DMS153 treated with DMSO at 0.1 percent for 48 hours (cell line): ENCODE measurements at regions not wholly inside any gene's neighbourhood (a gene's known extent, or its start where the extent isn't known, plus 50 kb on each side); places are given as distances from the start of the nearest gene placed in this dataset.
A peak's percentile ranks its signal among the peaks of the same experiment; 100 is the strongest.

Experiments used
- DNase-seq: peaks from one replicate; lab custom pipeline; 2025; ENCODE audit not compliant: unreplicated experiment; lab: John Stamatoyannopoulos, UW

GRCh38 chr2:207403141-207403540 lies 126.6 kb upstream of the CREB1 start:
- no peak for DNase-seq

- peak; percentile 88 for DNase-seq
Observed at GRCh38 chr2:207403950-207404349, 125.8 kb upstream of the CREB1 start.

DNA sequence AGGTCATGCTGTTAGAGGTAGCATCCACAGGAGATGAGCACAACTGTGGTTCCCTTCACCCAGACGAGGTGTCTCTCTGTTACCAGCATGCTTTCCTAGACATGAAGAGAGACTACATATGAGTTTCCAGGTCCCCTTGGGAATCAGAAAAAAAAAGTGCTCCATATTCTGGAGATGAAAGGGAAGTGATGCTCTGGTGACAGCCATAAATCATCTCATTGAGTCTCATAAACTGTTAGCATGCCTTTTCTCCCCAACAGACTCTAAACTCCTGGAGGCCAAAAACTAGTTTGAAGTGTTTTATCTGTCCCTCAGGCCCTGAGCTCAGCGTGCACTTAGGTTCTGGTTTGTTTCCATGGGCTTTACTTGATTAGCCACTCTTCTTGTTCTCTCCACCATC lies 124.6 kb upstream of the CREB1 start:
- DNase-seq: no peak

GRCh38 chr2:207408086-207408794 lies 121.5 kb upstream of the CREB1 start:
- peak; percentile 98 for DNase-seq

DNA sequence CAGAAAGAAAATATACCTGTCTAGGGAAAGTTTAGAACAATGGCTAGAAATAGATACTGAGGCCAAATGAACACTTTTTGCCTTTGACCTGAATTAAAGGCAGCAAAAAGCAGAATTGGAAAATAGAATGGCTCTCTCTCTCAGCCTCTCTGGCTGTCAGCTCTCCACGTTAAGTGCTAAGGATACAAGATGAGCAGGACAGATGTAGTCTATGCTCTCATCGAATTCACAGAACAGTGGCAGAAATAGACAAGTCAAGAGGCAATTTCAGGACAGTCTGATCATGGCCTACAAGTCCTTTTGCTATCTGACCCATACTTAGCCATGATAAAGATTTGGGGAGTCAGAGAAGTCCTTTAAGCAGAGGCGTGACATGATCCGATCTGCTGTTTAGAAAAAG lies 120.2 kb upstream of the CREB1 start:
- DNase-seq: peak; percentile 26

GRCh38 chr2:207412787-207413310 lies 116.9 kb upstream of the CREB1 start:
- DNase-seq: no peak

DNA sequence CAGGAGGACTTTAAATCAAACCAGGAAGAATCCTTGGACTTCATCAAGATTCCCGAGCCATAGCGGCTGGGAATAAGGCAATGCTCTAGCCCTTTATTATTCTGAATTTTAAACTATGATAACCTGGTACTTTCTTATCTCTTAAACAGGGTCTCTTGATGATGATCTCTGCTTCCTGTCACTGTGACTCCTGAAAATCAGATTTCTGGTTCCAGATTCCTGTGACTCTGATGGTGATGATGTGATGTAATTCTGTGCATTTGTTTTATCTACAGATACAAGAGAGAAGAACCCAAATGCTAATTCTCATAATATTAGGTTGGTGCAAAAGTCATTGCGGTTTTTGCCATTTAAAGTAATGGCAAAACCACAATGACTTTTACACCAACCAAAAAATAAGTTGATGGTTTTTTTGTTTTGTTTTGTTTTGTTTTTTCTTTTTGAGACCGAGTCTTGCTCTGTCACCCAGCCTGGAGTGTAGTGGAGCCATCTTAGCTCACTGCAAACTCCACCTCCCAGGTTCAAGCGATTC lies 116.3 kb upstream of the CREB1 start:
- no peak for DNase-seq

- DNase-seq: no peak
Observed at GRCh38 chr2:207416111-207416510, 113.7 kb upstream of the CREB1 start.

GRCh38 chr2:207416900-207417299 lies 112.9 kb upstream of the CREB1 start:
- DNase-seq: no peak

DNA sequence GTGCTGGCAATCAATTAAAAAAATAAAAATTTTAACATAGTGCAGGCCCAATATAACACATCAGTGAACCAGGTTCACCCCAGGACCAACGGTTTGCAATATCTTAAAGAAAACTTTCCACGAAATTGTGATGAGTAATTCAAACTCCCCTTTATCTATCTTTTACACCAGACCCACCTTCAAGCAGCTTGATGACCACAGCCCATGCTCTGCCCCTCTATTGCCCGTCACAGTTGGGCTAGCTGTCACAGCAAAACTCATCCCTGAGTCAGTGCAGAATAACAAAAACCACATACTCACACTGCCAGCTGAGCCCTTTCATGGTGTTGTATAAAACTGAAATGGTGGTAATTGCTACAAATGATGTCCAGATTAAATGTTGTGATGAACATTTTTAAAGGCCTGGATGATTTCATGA lies 112.5 kb upstream of the CREB1 start:
- DNase-seq: no peak

DNA sequence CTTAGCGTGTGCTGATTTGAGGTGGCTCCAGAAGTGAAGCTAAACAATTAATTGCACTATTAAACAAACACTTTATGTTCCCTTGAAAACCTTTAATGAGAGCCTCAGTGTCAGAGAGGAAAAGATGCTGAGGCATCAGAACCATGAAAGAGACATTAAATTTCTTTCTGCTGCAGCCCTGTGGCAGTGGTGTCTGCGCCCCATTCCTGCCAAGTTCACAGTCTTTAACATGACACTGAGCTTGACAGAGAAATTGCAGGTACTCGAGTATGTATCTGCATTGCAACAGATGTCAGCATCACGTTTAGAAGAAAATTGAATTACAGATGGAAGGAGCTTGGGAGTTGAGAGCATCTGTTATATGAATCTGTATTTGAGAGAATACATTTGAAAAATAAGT lies 111.3 kb upstream of the CREB1 start:
- DNase-seq: no peak

DNA sequence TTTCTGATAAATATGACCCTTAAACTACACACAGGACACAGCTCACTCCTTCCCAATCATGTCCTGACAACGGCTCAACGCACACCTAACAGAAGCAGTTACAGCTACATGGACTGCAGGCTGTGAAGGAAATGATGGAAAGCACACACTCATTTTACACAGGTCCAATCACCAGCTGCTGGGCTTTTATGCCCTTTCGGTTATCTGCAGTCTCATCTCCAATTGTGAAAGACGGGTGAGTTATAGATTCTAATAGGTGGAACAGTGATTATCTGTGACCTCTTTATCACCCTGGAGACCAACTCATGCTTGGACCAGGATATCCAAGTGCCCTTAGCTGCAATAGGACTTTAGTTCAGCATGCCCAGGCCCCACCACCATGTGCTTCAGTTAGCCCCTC lies 110.4 kb upstream of the CREB1 start:
- DNase-seq: no peak

GRCh38 chr2:207421671-207422070 lies 108.1 kb upstream of the CREB1 start:
- no peak for DNase-seq

- DNase-seq: no peak
Observed at GRCh38 chr2:207422380-207422779, 107.4 kb upstream of the CREB1 start.

DNA sequence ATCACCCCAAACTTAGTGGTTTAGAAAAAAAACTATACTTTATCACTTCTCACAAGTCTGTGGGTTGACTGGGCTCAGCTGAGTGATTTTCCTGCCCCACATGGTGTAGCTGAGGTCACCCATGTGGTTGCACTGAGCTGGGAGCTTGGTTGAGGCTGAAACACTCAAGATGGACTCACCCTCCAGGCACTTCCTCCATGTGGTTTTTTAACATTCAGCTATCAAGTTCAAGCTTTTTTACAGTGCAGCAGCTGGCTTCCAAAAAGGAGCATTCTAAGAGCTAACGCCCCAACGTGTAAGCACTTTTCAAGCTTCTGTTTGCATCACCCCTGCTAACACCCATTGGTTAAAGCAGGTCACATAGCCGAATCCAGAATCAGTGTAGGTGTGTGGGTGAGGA lies 105.9 kb upstream of the CREB1 start:
- no peak for DNase-seq

DNA sequence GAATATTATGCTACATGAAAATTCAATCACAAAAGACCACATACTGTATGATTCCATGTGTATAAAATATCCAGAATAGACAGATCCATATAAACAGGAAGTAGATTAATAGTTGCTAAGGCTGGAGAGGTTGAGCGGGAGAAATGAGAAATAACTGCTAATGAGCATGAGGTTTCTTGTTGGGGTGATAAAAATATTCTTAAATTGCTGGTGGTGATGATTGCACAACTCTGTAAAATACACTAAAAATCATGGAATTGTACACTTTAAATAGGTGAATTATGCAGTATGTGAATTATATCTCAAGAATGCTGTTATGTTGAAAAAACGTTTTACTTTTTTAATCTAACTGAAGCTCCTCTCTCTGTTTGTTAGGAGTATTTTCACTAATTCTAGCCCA lies 101.8 kb upstream of the CREB1 start:
- no peak for DNase-seq

GRCh38 chr2:207428573-207428972 lies 101.2 kb upstream of the CREB1 start:
- no peak for DNase-seq

DNA sequence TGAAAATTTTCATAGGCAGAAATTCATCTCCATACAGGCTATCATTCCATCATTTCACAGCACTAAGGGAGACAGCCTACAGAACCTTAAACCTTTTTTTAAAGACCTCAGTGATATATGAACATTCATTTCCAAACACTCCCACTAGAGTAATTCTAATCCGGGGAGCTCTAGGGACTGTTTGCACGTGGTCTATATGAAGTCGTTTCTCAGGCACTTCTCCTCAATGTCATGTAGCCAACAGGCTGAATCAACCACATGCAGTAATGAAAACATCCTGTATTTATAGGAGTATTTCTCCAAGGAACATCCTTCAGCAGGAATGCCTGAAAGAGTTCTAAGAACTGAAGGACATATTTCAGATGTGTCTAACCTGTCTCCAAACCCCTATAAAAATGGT lies 97.3 kb upstream of the CREB1 start:
- DNase-seq: no peak

DNA sequence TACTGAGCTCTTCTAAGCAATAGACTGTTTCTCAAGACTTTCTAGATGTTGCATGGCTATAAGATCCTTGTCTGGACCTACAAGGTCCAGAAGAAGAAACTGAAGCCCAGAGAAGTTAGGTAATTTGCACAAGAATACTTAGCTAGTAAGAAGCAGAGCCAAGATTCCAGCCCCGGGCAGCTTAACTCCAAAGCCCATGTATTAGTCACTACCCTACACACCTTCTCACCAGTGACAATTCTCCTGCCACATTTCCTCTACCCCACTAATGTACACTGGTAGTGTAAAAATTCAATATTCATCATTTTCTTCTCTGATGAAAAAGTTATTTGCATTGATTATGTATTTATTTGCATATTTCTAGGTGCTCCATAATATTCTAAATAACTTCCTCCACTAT lies 95.5 kb upstream of the CREB1 start:
- DNase-seq: no peak

- DNase-seq: no peak
Observed at GRCh38 chr2:207434899-207435465, 94.8 kb upstream of the CREB1 start.

- DNase-seq: no peak
Observed at GRCh38 chr2:207437136-207437523, 92.6 kb upstream of the CREB1 start.

DNA sequence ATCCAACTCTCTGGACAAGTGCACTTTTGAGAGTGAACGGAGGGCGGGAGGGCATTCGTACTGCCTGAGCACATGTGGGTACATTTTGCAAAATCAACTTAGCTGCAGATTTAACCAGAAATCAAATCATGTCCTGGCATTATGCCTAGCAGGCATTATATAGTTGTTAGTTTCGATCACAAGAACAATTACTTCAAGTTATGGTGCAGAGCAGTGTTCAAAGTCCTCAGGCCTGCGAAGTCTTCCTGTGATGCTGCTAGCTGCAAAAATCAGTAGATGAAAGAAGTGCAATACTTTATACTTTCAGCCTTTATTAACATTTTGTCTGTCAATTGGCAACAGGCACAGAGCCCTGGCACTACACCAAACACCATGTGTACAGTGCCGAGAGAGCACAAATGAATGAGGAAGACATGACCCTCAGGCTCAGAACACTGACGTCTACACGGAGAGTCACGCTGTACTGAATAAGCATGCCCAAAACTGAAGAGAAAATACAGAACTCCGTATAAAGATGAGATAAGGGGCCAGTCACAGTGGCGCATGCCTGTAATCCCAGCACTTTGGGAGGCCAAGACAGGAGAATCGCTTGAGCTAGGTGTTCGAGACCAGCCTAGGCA lies 92.1 kb upstream of the CREB1 start:
- DNase-seq: no peak
